Kidney capillary endothelial cell (primary cell): ENCODE measurements at regions not wholly inside any gene's neighbourhood (a gene's known extent, or its start where the extent isn't known, plus 50 kb on each side); places are given as distances from the start of the nearest gene placed in this dataset.

Experiments
- DNase-seq: peaks from one replicate; pipeline ENCODE4 v3.0.0-alpha.2; 2018; ENCODE audit warnings: low spot score

GRCh38 chr9:79945016-79945415 lies 373.3 kb downstream of the TLE4 start:
- DNase-seq: no peak

DNA sequence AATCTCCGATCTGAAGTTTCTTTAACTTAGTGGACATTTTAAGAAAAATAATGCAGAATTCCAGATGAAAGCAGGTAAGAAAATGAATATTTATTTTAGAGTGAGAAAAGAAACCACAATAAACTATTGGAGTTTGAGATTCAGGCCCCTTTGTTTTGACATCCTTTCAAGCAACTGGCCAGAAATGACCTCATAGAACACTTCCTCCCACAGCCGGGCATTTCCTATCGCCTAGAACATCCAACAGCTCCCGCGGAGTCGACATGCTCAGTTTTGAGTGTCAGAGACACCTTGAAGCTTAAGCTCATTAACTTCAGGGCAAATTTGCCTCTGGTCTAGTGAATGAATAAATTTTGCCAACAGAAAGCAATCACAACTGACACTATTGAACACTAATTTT lies 369.2 kb downstream of the TLE4 start:
- DNase-seq: peak; percentile 68

- DNase-seq: no peak
Measured at GRCh38 chr9:79939819-79940218, 368.1 kb downstream of the TLE4 start.

- DNase-seq: no peak
Measured at GRCh38 chr9:79936336-79936735, 364.6 kb downstream of the TLE4 start.

DNA sequence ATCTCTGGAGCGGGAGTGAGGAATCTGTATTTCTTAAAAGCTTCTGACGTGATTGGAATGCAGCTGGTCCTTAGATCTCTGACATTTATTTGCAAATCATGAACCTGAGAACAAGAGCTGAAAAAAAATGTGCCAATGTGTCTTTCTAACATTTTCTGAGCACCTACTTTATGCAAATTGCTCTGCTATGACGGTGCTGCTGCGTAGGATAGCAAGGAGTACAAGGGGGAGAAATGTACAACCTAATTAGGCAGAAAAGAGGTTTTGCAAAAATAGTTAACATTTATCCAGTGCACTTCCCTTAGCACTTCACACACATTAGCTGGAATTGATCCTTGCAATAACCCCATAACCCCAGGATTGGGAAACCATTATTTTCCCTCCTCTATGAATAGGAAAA lies 357.5 kb downstream of the TLE4 start:
- no peak for DNase-seq

- no peak for DNase-seq
Measured at GRCh38 chr9:79928661-79929223, 357.0 kb downstream of the TLE4 start.

DNA sequence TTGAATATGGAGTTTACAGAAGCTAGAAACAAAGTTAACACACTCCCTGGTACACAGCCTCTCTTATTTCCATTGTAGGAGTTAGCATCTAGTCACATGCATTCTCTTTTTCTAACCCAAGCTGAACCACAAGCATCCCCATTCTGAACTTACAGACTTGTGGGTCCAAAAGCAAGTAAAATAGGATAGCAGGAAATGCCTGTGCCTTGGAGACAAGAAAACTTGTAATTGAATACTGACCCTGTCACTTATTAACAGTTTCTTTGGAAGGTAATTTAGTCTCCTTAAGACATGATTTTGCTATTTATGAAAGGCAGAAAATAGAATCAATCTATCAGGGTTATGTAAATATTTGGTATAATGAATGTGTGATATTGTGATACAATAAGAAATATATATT lies 353.6 kb downstream of the TLE4 start:
- DNase-seq: no peak

DNA sequence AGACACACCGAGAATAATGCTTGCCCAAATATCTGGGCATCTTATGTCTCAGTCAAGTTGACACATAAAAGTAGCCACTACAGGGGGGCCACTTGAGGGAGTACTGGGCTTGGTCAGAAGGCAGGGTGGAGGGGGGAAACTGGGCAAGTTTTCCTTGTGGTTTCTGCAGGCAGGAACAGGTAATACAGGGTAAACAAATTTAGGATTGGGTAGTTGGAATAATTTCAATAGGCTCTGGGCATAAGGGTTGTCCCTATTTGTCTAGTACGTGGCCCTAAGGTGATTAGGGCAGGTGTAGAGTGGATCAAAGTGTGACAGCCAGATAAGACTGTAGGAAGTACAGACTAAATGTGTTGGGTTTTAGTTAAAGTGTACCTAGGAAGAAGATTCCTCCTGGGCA lies 353.1 kb downstream of the TLE4 start:
- DNase-seq: no peak

GRCh38 chr9:79917421-79917820 lies 345.7 kb downstream of the TLE4 start:
- no peak for DNase-seq

DNA sequence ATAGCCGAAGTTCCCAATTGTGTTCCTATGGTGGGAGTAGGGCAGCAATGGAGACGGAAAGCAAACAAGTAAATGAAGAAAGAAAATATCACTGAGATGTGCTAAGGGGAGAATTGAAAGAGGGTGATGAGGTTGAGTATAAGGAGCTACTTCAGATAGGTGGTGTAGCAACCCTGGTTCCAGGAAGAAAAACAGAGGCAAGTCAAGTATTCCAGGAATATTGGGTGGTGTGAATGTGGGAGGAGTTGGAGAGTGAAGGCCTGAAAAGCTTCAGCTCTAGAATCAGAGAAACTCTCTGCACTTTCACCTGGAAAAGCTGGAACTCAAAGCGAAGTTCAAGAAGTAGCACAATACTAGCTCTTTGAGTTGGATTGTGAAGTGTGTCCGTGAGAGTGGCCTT lies 342.1 kb downstream of the TLE4 start:
- no peak for DNase-seq

DNA sequence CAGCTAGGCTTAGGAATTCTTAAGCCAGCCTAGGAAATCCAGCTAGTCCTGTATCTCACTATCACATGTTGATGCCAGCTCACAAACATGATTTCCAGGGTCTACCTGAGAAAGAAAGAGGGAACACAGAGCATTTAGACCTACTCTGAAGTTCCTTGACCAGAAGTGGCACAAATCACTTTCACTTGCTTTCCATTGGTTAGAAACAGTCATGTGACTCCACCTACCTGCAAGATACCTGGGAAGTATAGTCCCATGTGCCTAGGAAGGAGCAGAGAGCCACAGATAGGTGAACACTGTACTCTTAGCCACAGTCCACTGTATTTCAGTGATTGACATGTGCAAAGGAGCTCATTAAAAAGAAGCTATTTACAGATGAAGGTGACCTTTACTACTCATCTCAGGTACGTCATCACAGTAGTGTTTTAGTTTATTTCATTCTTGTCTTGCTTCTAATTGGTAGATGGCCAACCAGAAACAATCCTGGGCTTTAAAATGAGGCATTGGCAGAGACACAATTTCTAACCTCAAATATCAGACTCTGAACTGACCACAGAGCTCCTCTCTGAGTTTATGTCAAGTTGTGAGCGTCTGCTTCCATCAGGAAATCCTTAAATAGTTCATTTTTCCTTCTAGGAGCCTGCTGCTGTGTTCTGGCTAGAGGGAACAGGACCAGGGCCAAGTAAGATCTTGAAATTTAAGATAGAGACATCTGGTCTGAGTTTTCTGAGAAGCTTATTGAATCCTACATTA lies 340.7 kb downstream of the TLE4 start:
- no peak for DNase-seq

DNA sequence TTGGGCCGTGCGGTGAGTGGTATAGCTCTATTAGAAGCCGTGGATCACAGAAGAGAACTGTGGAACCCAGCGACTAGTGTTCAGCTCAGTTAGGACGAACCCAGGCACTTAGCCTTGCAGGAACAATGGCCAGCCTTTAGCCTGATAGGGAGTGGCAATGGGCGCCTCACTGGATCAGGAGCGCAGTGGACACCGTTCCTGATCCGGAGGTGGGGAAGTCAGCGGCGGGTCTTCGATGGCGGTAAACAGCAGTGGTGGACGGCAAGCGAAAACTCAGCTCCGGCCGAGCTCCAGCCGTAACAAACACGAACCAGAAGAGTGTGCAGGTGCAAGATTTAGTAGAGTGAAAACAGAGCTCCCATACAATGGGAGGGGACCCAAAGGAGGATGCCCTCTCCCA lies 340.0 kb downstream of the TLE4 start:
- no peak for DNase-seq

DNA sequence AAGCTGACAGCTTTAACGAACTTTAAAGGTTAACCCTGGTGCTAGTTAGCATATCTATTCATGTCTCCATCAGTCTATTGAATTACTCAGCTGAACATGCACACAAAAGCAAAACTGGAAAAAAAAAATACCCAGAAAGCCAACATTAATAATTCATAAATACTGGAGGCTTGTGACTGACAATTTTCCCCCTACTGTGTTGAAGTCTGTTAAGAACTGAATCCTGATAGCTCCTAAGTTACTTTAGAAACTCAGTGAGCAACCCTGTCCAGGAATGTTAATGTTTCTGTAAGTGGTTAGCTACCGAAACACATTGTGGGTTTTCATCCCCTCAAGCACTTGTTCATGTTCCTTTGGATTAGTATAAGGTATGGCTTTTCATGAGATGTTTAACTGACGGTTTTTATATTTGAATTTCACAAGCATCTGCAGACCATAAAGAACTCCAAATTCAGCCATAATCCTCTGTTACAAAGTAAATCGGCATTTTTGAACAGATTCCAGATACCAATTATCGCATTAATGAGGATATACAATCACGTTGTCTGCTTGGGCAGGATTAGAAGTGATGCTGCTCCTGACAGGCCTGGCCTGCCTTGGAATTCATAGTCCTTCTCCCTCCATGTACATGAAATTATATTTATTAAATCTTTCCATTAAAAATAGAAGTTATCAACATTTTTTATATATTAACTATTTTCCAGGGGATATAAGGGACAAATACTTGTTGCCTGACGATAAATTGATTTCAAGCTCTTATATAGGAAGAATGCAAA lies 331.2 kb downstream of the TLE4 start:
- DNase-seq: no peak

GRCh38 chr9:79900754-79901153 lies 329.0 kb downstream of the TLE4 start:
- DNase-seq: no peak

DNA sequence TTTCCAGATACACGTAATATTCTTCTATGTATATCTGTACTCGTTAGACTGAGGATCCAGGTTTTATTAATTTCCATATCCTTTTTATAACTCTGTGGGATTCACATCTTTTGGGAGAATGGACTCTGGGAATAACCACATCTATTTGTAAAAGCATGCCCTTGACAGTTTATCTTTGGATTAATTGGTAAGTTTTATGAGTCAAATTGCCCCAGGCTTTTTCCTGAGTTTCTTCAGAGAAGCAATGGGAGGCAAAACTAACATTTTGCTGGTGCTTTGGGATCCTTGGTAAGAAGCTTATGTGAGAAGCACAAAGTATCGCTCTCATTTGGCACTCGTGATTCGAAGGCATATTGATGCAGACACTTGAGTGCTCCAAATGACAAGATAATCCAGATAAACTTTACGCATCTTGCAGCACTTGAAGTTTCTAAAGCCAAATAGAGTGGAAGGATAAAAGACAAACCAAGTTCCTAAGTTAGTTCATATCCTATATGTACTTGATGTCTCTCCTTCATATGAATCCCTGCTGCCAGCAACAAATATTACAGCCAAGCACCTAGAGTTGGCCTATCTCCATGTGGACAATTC lies 324.7 kb downstream of the TLE4 start:
- no peak for DNase-seq

GRCh38 chr9:79895232-79895631 lies 323.5 kb downstream of the TLE4 start:
- no peak for DNase-seq

DNA sequence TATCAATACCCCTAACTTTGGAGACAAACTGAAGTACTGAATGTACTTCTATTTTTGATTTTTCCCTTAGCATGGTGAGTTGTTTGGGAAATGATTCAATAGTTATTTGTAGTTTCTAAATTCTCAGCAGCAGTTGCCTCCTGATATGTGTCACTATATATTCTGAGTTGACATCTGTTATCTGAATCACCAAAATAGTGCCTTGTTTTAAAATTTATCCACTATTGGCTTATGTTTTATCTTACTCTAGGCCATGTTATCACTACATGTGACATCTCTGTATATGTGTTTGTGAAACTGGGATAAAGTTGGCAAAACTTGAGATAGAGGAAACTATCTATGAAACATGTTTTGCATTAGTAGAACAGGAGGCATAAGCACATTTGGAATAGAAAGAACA lies 317.6 kb downstream of the TLE4 start:
- no peak for DNase-seq

GRCh38 chr9:79885093-79885857 lies 313.5 kb downstream of the TLE4 start:
- no peak for DNase-seq

DNA sequence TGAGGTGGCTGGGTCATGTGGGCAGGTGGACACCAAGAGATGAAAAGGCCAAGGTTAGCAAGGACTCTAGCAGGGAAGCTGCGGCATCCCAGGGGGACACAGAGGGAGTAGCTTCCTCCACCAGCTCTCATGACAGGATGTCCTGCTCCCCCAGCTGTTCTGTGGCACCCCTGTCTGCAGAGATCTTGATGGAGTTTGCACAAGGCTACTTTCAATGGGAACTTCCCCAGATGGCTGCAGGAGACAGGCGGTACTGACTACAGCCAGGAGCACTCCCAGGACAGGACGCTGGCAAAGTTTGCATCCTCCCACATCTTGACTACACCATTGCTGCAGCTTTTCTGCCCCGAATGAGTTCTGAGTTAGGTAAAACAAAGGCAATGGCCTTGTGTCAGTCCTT lies 312.8 kb downstream of the TLE4 start:
- no peak for DNase-seq

GRCh38 chr9:79883073-79883645 lies 311.4 kb downstream of the TLE4 start:
- no peak for DNase-seq

DNA sequence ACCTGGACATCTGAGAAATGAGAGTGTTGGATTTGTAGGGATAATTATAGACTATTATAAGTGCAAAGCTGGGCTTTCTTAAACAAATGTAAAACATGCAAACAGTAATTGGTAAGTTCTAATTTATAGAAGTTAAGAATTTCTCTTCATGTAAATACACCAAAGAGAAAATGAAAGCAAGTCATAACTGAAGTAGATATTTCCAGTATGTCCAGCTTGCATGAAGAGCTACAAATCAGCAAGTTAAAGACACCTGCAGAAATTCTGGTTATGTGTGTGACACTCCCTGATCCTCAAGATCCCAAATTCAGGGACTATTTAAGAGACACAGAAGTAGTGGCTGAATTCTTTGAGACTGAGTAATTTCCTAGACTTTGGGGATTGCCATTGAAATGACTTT lies 308.9 kb downstream of the TLE4 start:
- DNase-seq: no peak
